Cardiac fibroblast (primary cell): ENCODE measurements at regions not wholly inside any gene's neighbourhood (a gene's known extent, or its start where the extent isn't known, plus 50 kb on each side); places are given as distances from the start of the nearest gene placed in this dataset.

Source experiments
- DNase-seq, 2 donors: peaks; one replicate each; pipeline versions ENCODE4 v3.0.0 to v3.0.0-alpha.2; 2010; ENCODE audit warnings: low read depth in 2 of 2
- H3K4me3 ChIP-seq, 2 donors: replicated peaks in 1 of 2; 1 replicate in 1 of 2; 2 replicates in 1 of 2; pipeline ENCODE4 v1.5.1; 2011; ENCODE audit warnings: low read depth in 2 of 2, low read length in 2 of 2, mild to moderate bottlenecking in 2 of 2, moderate library complexity in 1 of 2
- TF ChIP-seq, protein P1 (sequence below): IDR thresholded peaks from one replicate; pipeline ENCODE4 v1.5.1; 2011; ENCODE audit warnings: low read depth, mild to moderate bottlenecking, low read length, inconsistent platforms

DNA sequence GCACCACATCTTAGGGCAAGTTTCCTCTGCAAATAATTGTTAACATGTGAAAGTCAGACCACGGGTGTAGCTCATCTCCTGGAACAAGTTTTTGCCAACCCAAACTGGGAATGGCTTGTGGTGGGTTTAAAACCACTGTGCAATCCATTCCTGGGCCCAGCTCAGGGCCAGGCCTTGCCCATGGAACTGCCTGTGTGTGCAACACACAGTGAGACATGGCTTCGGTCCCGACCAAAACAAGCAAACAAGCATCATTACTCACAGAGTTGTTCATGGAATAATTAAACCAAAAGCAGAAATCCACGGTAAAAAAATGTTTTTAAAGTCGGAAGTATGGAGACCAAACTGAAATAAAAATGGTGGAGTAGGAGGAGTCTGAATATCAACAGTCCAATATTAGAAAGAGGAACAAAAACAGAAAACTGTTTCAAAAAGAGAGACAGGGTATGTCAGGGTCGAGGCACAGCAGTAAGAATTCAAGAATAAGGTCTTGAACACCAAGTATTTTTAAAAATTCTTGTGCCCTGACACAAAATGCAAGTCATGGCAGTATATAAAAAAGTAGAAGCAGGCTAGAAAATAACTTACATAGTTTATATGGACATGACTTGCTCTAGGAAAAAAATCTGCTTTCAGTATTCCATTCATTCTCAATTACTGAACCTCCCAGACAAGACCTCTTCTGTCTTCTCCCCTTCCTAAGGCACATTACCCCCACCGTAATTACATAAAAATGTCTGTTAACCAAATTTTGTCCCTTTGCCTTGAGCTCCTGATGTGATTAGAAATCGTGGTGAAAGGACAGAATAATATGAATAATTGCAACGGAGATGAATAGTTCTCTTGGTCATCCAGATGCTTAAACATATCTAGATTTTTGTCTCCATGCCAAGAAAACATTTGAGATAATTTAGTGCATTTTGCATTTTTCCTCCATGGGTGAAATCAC is 88.4 kb downstream of the FAS start:
- DNase-seq, result peak; percentile 30 to 58
- H3K4me3 ChIP-seq, result no peak overlapping the region
- TF ChIP-seq, protein P1, sequence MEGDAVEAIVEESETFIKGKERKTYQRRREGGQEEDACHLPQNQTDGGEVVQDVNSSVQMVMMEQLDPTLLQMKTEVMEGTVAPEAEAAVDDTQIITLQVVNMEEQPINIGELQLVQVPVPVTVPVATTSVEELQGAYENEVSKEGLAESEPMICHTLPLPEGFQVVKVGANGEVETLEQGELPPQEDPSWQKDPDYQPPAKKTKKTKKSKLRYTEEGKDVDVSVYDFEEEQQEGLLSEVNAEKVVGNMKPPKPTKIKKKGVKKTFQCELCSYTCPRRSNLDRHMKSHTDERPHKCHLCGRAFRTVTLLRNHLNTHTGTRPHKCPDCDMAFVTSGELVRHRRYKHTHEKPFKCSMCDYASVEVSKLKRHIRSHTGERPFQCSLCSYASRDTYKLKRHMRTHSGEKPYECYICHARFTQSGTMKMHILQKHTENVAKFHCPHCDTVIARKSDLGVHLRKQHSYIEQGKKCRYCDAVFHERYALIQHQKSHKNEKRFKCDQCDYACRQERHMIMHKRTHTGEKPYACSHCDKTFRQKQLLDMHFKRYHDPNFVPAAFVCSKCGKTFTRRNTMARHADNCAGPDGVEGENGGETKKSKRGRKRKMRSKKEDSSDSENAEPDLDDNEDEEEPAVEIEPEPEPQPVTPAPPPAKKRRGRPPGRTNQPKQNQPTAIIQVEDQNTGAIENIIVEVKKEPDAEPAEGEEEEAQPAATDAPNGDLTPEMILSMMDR, result no peak

DNA sequence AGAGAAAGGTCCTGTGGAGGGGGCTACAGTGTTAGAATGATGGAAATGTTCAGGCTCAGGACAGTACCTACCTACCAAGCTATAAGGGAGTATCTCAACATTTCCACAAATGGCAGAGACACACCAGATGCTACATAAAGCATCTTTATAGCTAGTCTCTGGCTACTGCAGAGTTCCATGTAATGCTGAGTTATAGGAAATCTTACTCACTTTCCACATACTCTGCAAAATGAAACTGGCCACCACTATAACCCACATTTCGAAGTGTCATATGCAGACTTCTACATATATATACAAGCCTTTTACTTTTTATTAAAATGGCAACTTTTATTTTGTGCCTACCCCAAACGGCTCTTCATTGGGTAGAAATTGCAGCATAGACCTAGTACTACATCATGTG is 85.5 kb downstream of the FAS start:
- TF ChIP-seq, protein P1, result no peak
- DNase-seq, result no peak
- no peak overlapping the region for H3K4me3 ChIP-seq

DNA sequence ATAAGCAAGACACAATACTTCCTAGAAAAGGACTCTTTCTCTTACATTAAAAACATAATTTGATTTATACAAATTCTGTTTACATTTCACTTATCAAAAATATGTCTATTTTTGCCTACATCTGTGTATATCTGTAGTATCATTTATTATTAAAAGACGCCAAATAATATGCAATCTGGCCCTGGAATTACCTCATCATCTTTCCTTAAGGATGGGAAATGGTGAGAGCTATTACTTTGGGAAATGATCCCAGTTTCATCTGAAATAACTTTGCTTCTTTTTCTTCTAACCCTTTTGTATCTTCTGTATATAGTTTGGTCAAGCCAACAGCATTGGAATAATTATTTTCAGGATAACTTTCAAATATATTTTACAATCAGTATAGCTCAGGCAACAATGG is 85.0 kb downstream of the FAS start:
- H3K4me3 ChIP-seq, result no peak overlapping the region
- TF ChIP-seq, protein P1, result no peak
- DNase-seq, result no peak

DNA sequence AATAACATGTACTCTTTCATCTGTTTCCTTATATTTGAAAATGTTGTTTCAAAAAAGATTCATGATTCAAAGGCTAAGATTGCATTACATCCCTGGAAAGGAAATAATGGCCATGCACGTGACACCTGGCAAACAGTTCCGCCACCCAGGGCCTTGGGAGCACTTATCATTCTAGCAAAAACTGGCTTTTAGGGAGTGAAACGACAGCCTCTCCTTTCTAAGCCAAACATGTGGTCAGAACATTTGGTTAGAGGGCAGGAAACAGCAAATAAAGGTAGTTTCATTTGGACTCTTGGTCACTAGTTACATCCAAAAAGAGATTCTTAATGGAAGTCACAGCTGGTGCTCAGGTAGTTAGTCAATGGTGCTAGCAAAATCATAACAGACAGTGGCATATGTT is 83.5 kb downstream of the FAS start:
- TF ChIP-seq, protein P1, result no peak
- DNase-seq, result peak; percentile 77 to 82
- no peak overlapping the region for H3K4me3 ChIP-seq

DNA sequence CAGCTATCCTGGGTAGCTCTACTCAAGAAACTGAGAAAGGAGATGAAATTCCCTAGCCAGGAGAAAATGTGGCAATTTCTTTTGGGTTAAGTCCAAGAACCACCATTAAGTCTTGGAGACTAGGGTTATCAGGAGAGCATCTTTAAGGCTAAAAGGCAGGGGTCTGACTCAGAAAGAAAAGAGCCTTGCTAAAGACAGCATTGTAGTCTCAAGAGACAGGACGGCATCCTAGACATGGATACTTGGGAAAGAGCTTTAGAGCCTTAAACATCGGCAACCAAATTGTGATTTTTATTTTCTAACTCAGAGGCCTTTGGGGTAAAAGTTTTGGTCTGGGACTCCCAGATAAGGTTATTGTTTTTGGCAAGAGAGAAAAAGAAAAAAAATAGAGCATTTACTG is 83.1 kb downstream of the FAS start:
- TF ChIP-seq, protein P1, result no peak
- peak; percentile 58 to 70 for DNase-seq
- H3K4me3 ChIP-seq, result no peak overlapping the region

DNA sequence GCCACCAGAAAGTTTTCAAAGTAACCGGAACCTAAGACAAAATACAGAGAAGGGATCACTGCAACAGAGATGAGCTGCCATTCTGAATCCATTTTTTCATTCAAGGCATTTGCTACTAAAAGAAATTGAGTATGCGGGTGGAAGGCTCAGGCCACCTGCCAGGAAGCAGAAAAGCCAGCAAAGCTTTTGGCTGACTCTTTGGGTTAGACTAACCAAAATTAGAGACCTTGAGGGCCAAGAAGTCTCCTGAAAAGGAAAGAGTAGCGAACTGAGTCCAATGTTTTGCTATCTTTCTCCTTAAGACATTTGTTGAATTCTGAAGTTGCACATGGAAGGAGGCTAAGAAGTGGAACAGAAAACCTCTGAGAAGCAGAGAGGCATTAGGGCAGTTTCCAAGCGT is 79.0 kb downstream of the FAS start:
- TF ChIP-seq, protein P1, result no peak
- no peak overlapping the region for H3K4me3 ChIP-seq
- no peak for DNase-seq
